GM19467 (cell line): ENCODE measurements at regions not wholly inside any gene's neighbourhood (a gene's known extent, or its start where the extent isn't known, plus 50 kb on each side); places are given as distances from the start of the nearest gene placed in this dataset.
"Not testable (repeated sequence)": the region's sequence is repeated elsewhere in the genome, so short reads cannot be mapped to it uniquely, and the experiment has no call there.

ENCODE experiments used
- ATAC-seq: cut with Tn5 transposase; IDR thresholded peaks from one replicate; pipeline ENCODE4 v1.9.1; 2021; ENCODE audit warnings: mild to moderate bottlenecking, moderate library complexity; ENCODE audit not compliant: unreplicated experiment

DNA sequence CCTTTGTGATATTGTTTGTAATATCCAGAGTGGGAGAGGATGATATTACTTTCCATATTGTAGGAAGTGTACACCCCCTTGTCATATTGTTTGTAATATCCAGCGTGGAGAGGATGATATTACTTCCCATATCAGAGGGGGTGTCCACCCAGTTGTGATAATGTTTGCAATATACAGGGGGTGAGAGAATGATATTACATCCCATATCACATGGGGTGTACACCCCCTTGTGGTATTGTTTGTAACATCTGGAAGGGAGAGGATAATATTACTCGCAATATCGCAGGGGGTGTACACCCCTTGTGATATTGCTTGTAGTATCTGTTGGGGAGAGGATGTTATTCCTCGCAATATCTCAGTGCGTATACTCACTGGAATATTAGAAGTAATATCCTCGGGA is 61.5 kb downstream of the PRSS23 start:
- no peak for ATAC-seq

DNA sequence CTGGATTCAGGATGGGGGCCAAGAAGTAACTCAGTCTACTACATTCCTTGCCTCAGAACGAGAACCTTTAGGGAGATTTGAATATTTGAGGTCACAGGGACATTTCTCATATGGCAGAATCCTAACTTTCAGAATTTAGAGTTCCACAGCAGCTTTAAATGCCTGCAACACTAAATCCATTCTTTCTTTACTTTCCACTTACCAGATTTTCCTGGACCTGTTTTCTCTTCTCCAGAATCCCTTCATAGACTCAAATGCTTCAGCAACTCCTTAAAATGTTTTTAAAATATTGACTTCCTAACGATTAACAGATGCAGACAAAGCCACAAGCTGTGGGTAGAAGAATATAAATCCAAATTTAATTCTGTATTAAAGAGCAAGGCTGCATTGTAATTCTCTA is 63.1 kb downstream of the PRSS23 start:
- ATAC-seq = no peak

DNA sequence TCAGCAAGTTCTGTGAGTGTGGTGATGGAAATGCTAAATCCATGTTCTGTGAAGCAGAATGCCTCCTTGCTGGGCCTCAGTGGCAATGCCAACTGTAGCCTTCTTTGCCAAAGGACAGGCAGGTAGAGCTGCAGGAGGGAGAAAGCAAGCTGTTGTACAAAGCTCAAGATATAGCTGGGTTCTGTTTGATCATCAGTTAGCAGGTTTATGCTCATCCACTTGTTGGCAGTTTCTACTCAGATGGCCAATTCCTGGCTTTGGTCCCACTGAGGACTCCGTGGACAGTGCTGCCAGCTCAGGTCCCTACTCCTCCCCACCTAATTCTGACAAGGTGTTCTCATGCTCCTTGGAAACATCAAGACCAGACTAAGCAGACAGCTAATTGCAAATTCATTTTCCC is 65.1 kb downstream of the PRSS23 start:
- ATAC-seq = no peak

DNA sequence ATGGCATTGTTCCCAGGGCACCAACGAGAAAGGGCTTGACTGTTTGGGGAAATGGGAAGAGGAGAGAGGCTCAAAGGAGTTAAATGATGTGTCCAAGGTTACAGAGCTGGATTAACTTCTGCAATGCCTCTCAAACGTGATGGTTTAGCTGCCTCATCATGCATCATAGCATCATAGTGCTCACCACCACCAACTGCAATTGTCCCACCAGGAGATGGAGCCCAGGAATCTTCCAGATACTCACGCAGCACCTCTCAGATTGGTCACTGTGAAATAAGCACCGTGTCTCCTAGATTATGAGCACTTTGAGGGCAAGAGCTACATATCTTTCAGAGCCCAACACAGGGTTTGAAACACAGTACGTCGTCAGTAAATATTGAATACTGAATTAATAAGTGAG is 69.2 kb downstream of the PRSS23 start:
- no peak for ATAC-seq

DNA sequence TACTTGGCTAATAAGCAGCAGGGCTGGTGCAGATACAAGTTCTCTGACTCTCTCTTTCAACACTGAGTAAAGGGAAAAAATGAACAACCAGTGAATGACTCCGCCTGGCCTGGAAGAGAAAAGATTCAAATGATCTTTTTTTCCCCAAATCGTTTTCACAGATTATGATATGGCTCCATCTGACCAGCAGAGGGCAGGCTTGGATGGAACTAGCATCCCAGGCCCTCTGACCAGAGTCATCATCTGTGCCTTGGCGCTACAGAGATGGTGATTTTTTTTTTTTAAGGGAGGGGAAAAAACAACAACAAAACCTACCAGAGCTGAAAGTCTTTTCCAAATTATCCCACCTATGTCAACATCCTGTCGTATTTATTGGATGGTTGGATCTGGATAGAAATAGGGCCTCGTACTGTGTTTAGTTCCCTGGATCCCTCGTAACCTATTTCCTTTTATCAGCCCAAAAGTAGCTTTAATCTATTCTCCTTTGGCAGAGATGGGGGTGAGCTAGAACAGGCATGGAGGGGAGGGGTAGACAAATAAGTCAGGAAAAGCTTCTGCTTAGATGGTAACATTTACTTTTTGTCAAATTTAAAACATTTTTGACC is 69.7 kb downstream of the PRSS23 start:
- ATAC-seq = peak; percentile 69

DNA sequence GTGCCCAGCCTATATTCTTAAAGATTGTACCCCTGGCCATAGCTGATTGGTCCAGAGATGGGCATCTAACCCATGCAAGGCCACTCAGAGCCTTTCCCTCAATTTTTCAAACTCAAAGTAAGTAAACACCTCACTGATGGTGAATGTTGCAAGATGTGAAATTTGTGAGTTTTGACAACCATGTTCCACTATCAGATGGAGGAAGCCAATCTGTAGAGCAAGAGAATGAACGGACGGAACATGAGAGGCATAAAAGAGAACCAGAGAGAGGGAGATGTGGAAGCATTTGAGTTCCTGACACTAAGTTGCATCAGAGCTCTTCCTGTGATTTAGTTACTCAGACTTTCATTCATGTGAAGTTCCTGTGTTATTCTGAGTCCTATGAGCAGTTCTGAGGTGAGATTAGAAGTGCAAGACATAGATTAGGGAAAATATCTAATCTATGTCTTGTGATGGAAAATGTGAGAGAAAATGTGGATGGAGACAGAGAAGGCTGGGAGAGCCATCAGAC is 73.3 kb downstream of the PRSS23 start:
- ATAC-seq = no peak

DNA sequence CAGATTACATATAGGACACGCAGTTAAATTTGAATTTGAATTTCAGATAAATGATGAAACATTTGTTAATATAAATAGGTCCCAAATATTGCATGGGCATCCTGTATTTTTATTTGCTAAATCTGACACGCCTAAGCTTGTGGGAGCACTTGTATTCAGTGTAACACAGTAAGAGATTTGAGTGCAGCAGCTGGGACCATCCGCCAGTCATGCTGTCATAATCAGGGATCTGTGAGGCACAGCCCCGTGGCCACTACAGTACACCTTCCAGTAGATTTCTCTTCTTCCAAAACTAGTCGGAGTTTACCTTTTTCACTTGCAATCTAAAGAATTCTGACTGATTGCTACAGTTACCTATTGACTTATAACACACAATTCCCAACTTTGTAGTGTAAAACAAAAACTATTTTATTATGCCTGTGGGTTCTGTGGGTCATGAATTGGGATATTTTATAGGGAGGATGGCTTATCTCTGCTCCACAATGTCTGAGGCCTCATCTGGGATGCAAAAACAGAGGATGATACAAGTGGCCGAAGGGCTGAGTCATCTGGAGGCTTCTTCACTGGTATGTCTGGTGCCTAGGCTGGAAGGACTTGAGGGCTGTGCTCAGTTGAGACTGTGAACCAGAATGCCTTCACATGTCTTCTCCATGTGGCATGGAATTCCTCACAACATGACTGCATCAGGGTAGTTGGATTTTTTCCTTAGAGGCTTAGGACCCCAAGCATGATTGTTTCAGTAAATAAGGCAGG is 74.1 kb downstream of the PRSS23 start:
- ATAC-seq = no peak

DNA sequence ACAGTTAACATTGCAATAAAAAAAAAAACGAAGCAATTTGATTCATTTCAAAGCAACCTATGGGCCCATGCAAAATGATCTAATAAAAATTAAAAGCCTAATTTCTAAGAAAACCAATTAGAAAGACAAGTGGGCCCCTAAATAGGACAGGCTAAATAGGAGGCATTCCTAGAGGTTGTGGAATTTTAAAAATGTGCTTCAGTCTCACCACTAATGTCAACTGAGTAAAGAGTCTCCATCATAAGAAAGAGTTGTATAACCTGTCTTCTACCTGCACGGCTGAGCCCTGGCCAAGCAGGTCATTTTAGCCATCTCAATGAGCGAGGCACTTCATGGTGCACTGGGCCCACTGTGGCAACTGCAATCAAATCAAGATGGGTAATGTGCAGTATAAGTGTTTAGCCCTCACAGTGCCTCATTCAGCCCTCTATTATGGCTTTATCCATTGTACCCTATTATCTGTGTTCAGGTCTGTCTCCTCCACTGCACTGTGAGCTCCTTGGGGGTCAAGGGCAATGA is 76.4 kb downstream of the PRSS23 start:
- ATAC-seq = no peak

DNA sequence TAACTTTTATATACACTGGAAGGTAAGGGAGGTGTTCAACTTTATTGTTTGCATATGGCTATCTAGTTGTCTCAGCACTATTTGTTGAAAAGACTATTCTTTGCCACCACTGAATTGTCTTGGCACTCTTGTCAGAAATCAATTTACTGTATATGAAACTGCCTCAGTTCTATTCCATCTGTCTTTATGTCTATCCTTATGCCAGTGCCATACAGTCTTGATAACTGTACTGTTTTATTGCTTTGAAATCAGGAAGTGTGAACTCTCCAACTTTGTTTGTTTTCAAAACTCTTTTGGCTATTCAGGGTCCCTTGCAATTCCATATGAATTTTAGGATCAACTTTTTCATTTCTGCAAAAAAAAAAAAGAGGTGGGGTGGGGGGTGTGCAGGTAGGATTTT is 77.2 kb downstream of the PRSS23 start:
- ATAC-seq = no peak

DNA sequence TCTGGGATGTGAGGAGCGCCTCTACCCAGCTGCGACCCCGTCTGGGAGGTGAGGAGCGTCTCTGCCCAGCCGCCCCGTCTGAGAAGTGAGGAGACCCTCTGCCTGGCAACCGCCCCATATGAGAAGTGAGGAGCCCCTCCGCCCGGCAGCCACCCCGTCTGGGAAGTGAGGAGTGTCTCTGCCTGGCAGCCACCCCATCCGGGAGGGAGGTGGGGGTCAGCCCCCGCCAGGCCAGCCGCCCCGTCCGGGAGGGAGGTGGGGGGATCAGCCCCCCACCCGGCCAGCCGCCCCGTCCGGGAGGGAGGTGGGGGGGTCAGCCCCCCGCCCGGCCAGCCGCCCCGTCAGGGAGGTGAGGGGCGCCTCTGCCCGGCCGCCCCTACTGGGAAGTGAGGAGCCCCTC is 76.0 kb downstream of the FZD4 start:
- not testable (repeated sequence) for ATAC-seq

DNA sequence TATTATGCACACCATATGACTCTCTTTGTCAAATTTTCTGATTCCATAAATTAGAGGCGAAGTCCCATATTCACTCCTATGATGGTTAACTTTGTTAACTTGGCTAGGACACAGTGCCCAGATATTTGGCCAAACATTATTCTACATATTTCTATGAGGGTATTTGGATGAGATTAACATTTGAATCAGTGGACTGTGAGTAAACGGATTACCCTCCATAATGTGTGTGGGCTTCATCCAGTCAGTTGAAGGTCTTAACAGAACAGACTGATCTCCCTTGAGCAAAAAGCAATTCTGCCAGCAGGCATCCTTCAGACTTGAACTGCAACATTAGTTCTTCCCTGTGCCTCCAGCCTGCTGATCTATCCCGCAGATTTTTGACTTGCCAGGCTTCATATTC is 69.9 kb downstream of the FZD4 start:
- ATAC-seq = no peak

DNA sequence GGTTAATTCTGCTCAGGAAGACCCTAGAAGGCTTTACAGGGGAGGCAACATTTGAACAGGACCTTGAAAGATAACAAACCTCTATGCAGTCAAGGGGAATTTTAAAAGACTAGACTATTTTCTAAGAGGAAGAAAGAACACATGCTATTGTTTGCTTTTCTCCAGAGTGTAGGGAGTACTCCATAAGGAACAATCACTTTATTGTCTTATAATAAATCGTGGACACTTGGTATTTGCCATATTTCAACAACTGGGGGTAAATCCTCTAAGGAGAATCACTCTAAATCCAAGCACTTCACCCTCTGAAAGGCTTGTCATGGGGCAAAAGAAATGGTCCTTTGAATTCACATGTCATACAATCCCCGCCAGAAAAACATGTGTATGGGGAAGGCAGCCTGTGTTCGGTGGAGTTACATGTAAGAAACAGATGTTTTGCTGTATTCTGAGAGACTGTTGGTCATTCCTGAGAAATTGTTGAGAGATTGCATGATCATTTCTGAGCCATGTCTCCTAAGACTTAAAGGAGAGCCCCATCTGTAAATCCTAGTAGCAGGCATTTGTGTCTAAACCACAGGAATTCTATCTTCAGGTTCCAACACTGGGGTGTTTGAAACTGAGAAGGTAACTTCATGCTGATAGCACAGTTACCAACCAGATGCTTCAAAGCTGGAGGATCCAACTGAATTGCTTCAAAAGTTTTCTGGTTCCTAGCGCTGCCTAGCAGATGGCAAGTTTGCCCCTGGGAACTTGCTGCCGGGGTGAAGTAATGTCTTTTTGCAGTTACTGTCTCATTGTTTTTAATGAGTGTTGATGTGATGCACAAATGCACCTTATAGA is 66.8 kb downstream of the FZD4 start:
- ATAC-seq = no peak

DNA sequence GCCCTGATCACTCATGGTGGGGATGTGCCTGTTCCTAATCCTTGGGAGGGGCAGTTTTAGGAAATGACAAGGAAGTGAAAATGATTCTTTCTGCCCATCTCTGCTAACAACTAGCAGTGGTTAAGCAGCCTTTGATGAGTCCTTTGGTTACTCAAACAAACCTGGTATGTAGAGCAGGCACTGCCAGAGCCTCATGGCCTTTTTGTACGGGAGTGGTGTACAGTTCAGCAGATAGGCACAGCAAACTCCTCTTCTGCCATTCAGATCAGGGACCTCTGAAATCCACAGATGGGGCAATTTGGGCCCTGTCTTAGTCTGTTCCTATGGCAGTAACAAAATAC is 66.2 kb downstream of the FZD4 start:
- no peak for ATAC-seq

DNA sequence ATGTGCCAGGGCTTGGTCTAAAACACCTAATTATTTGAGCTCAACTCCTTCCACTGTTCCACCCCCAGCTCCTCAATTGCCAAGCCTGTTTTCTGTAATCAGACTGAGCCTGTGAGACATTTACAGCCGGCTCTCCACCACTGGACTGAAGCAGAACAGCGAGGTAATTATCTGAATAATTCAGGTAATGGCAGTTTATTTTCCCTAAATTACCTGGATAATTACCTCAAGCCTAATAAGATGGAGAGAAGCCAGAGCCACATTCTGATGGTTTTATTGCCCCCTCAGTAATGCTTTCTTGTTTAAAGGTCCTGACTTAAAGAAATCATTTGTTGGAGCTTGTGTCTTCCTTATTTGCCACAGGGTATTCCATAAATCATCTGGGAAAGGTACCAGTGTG is 64.2 kb downstream of the FZD4 start:
- ATAC-seq = no peak

DNA sequence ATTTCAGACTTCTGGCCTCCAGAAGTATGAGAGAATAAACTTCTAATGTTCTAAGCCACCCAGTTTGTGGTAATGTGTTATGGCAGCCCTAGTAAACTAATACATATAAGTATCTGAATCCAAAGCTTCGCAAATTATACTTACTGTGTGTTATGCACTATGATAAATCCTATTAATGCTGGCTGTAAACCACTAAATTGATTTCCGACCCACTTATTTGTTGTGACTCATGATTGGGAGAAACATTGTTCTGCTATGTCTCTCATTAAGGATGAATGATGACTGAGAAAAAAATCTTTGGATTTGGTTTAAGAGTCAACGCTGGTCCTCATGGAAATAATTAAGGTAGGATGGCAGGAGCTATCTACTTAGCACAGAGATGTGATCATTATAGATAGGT is 62.0 kb downstream of the FZD4 start:
- ATAC-seq = no peak
